HepG2 (cell line): ENCODE measurements at regions not wholly inside any gene's neighbourhood (a gene's known extent, or its start where the extent isn't known, plus 50 kb on each side); places are given as distances from the start of the nearest gene placed in this dataset.

Experiments used
- ATAC-seq: fragments of 200-7000 bp; cut with Tn5 transposase; 3 replicates; pipeline ENCODE4 v1.9.1; 2020; ENCODE audit warnings: mild to moderate bottlenecking, moderate library complexity
- BruUV-seq: library from RNA; stranded (reverse); fragments of 400-500 nt; replicated peaks from 2 replicates; lab custom pipeline; 2021; lab: Mats Ljungman, UMichigan
- CTCF ChIA-PET: fragments of 300-600 bp; formaldehyde crosslinking; extraction: SDS; loops from one replicate; lab custom pipeline; 2021; ENCODE audit warnings: low total read pairs, inconsistent platforms, low intra/inter-chr PET ratio; lab: Yijun Ruan, JAX
- POLR2A ChIA-PET: fragments of 350-600 bp; sonication (Branson Sonifier 250); formaldehyde crosslinking; loops from one replicate; lab custom pipeline; 2020; ENCODE audit warnings: antibody characterized with exemption, inconsistent platforms; lab: Yijun Ruan, JAX
- DNase-seq: peaks from one replicate; pipeline ENCODE4 v3.0.0-alpha.2; 2015; ENCODE audit warnings: low spot score
- FAIRE-seq: peaks from 3 replicates; lab custom pipeline; 2011; peaks lifted over from hg19 to GRCh38; lab: Jason Lieb, UNC
- H2AFZ ChIP-seq: one replicate; pipeline ENCODE4 v1.6.1; 2011; ENCODE audit warnings: low read length, inconsistent platforms
- H3K27ac ChIP-seq: fragments of 300-600 bp; 3 replicates; pipeline ENCODE4 v1.8.0; 2011; ENCODE audit warnings: mixed run types, mild to moderate bottlenecking, mixed read lengths, low read length, inconsistent platforms; ENCODE audit not compliant: insufficient read depth; ENCODE audit errors: extremely low read length
- H3K27me3 ChIP-seq, 2 experiments: fragments of 200-600 bp in 1 of 2; 2 replicates in 1 of 2; 3 replicates in 1 of 2; pipeline versions ENCODE4 v1.6.0 to v1.8.0; 2011; ENCODE audit warnings: low read length in 2 of 2, mild to moderate bottlenecking in 2 of 2, moderate library complexity in 2 of 2, inconsistent platforms in 1 of 2; ENCODE audit not compliant: insufficient read depth in 2 of 2, control insufficient read depth in 1 of 2
- H3K36me3 ChIP-seq, 2 experiments: fragments of 200-600 bp in 1 of 2; replicated peaks in 1 of 2; 2 replicates in 1 of 2; 3 replicates in 1 of 2; pipeline versions ENCODE4 v1.5.1 to v1.8.0; 2011; ENCODE audit warnings: low read length in 2 of 2, inconsistent platforms in 1 of 2; ENCODE audit not compliant: insufficient read depth in 2 of 2, control insufficient read depth in 1 of 2
- H3K4me1 ChIP-seq: 2 replicates; pipeline ENCODE4 v1.5.1; 2012; ENCODE audit warnings: low read length, inconsistent platforms; ENCODE audit not compliant: insufficient read depth
- H3K4me2 ChIP-seq: 2 replicates; pipeline ENCODE4 v1.6.0; 2011; ENCODE audit warnings: low read depth, low read length, inconsistent platforms
- H3K4me3 ChIP-seq, 3 experiments: fragments of 200-600 bp in 1 of 3; sonication (generic), shearing (Covaris generic) in 1 of 3; replicated peaks in 1 of 3; 2 replicates each; pipeline ENCODE4 v1.5.1; 2011 to 2016; ENCODE audit warnings: low read length in 3 of 3, inconsistent platforms in 2 of 3, low read depth in 2 of 3, mild to moderate bottlenecking in 2 of 3, control low read depth in 1 of 3, mixed read lengths in 1 of 3; ENCODE audit not compliant: insufficient read depth in 1 of 3
- H3K79me2 ChIP-seq: one replicate; pipeline ENCODE4 v1.6.1; 2011; ENCODE audit warnings: low read length, inconsistent platforms; ENCODE audit not compliant: insufficient read depth
- H3K9ac ChIP-seq: 2 replicates; pipeline ENCODE4 v1.6.0; 2011; ENCODE audit warnings: mild to moderate bottlenecking, low read depth, low read length, inconsistent platforms; ENCODE audit not compliant: insufficient read depth
- H3K9me3 ChIP-seq: 2 replicates; pipeline ENCODE4 v1.5.1; 2012; ENCODE audit warnings: mild to moderate bottlenecking, low read length
- H4K20me1 ChIP-seq: 2 replicates; pipeline ENCODE4 v1.6.0; 2011; ENCODE audit warnings: inconsistent platforms, mild to moderate bottlenecking, low read length, moderate library complexity; ENCODE audit not compliant: insufficient read depth
- ATF1 ChIP-seq: IDR thresholded peaks from 2 replicates; pipeline ENCODE4 v1.6.1; 2016; ENCODE audit warnings: mild to moderate bottlenecking, control low read depth
- BORCS8-MEF2B ChIP-seq: sonication (generic); formaldehyde crosslinking; IDR thresholded peaks from 2 replicates; pipeline ENCODE4 v1.8.0; 2022; ENCODE audit warnings: mild to moderate bottlenecking, missing genetic modification reagents
- CEBPB ChIP-seq: IDR thresholded peaks from 2 replicates; pipeline ENCODE4 v1.6.1; 2011; ENCODE audit warnings: low read depth, low read length, improper control_type of control experiment, borderline replicate concordance
- HMGA1 ChIP-seq: sonication (generic); formaldehyde crosslinking; conservative IDR thresholded peaks from 2 replicates; pipeline ENCODE4 v1.4.0; 2020; ENCODE audit warnings: missing genetic modification reagents
- NFYB ChIP-seq: sonication (generic); formaldehyde crosslinking; IDR thresholded peaks from 2 replicates; pipeline ENCODE4 v1.4.0; 2020; ENCODE audit warnings: missing genetic modification reagents
- NKX3-1 ChIP-seq: sonication (generic); formaldehyde crosslinking; IDR thresholded peaks from 2 replicates; pipeline ENCODE4 v1.5.0; 2020; ENCODE audit warnings: missing genetic modification reagents
- SP2 ChIP-seq: sonication (generic); formaldehyde crosslinking; IDR thresholded peaks from 2 replicates; pipeline ENCODE4 v1.5.1; 2020; ENCODE audit warnings: mild to moderate bottlenecking, missing genetic modification reagents
- STAT5B ChIP-seq: sonication (generic); formaldehyde crosslinking; IDR thresholded peaks from 2 replicates; pipeline ENCODE4 v1.4.0; 2020; ENCODE audit warnings: missing genetic modification reagents
- TAF15 ChIP-seq: fragments of 200-400 bp; formaldehyde crosslinking; IDR thresholded peaks from one replicate; pipeline ENCODE4 v1.6.1; 2018; ENCODE audit warnings: mild to moderate bottlenecking, low read depth, low read length; ENCODE audit not compliant: poor library complexity, severe bottlenecking
- ZMYM3 ChIP-seq: sonication (generic); formaldehyde crosslinking; IDR thresholded peaks from 2 replicates; pipeline ENCODE4 v1.5.1; 2020; ENCODE audit warnings: mild to moderate bottlenecking, missing genetic modification reagents
- ZNF143 ChIP-seq: sonication (generic); formaldehyde crosslinking; IDR thresholded peaks from 2 replicates; pipeline ENCODE4 v1.4.0; 2020; ENCODE audit warnings: missing genetic modification reagents
- ZNF251 ChIP-seq: sonication (generic); formaldehyde crosslinking; IDR thresholded peaks from 2 replicates; pipeline ENCODE4 v1.9.0; 2021; ENCODE audit warnings: mild to moderate bottlenecking, missing genetic modification reagents
- ZNF331 ChIP-seq: sonication (generic); formaldehyde crosslinking; IDR thresholded peaks from 2 replicates; pipeline ENCODE4 v1.4.0; 2020; ENCODE audit warnings: missing genetic modification reagents
- ZNF34 ChIP-seq: sonication (generic); formaldehyde crosslinking; IDR thresholded peaks from 2 replicates; pipeline ENCODE4 v1.4.0; 2020; ENCODE audit warnings: mild to moderate bottlenecking, missing genetic modification reagents, borderline replicate concordance
- ZNF776 ChIP-seq: sonication (generic); formaldehyde crosslinking; IDR thresholded peaks from 2 replicates; pipeline ENCODE4 v1.4.0; 2020; ENCODE audit warnings: mild to moderate bottlenecking, missing genetic modification reagents
- WGBS: methylation state at CpG from one replicate; pipeline ENCODE4 v1.1.6; 2017; ENCODE audit warnings: low lambda C conversion rate; 5-methylcytosine and 5-hydroxymethylcytosine counted together
- in situ Hi-C: cut with HindIII; loops from 2 replicates; pipeline ENCODE4 v1.10.0; 2017; ENCODE audit warnings: low pct_unique_long_range_greater_than_20kb; ENCODE audit not compliant: extremely low pct_ligation_motif_present
- intact Hi-C: fragments of 100-400 bp; cut with micrococcal nuclease; formaldehyde crosslinking; loops from one replicate; pipeline ENCODE4 v1.10.0; 2022; ENCODE audit not compliant: unreplicated experiment
- TF ChIP-seq, protein P1 (sequence below): sonication (generic); formaldehyde crosslinking; IDR thresholded peaks from 2 replicates; pipeline ENCODE4 v1.4.0; 2020; ENCODE audit warnings: missing genetic modification reagents; ENCODE audit errors: not compliant biosample characterization
- TF ChIP-seq, protein P2 (sequence below): sonication (generic); formaldehyde crosslinking; IDR thresholded peaks from 2 replicates; pipeline ENCODE4 v1.4.0; 2020; ENCODE audit warnings: missing genetic modification reagents, borderline replicate concordance
- TF ChIP-seq, protein P3 (sequence below): sonication (generic); formaldehyde crosslinking; IDR thresholded peaks from 2 replicates; pipeline ENCODE4 v1.4.0; 2020; ENCODE audit warnings: missing genetic modification reagents, borderline replicate concordance
- TF ChIP-seq, protein P4 (sequence below): sonication (generic); formaldehyde crosslinking; IDR thresholded peaks from 2 replicates; pipeline ENCODE4 v1.4.0; 2020; ENCODE audit warnings: missing genetic modification reagents, borderline replicate concordance

DNA sequence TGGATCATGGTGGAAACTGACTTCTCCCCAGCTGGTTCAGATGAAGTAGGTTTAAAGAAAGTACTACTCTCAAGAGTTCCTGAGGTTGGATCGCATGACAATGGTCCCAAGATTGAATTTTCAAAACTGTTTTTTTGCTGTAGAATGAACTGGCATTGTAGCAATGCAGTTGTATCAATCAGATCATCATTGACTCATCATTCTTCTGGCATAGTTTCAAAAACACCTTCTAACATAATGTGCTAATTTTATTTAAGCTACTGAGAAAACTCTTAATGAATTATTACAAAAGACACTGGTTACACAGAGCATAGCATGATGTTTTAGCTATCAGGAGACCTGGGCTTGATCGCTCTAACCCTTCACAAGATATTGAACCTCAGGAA is 384.5 kb upstream of the DCN start:
- intact Hi-C loops (no loop called here), in situ Hi-C loops (no loop called here)
- no peaks in the 10 kb centered on the region for H4K20me1 ChIP-seq
- H3K9me3 ChIP-seq = no peaks in the 10 kb centered on the region
- TF ChIP-seq STAT5B (CRISPR knock-in tag) (no peak), SP2 (no peak), NFYB (no peak), BORCS8-MEF2B (CRISPR knock-in tag) (no peak), NKX3-1 (CRISPR knock-in tag) (no peak), ZNF143 (CRISPR knock-in tag) (no peak), ATF1 (no peak), HMGA1 (CRISPR knock-in tag) (no peak), ZNF331 (no peak), TAF15 (no peak), CEBPB (no peak), ZNF251 (no peak), ZNF776 (no peak), ZNF34 (CRISPR knock-in tag) (no peak), ZMYM3 (no peak)
- TF ChIP-seq, protein P1, sequence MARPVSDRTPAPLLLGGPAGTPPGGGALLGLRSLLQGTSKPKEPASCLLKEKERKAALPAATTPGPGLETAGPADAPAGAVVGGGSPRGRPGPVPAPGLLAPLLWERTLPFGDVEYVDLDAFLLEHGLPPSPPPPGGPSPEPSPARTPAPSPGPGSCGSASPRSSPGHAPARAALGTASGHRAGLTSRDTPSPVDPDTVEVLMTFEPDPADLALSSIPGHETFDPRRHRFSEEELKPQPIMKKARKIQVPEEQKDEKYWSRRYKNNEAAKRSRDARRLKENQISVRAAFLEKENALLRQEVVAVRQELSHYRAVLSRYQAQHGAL (CRISPR knock-in tag) = no peak
- TF ChIP-seq, protein P2, sequence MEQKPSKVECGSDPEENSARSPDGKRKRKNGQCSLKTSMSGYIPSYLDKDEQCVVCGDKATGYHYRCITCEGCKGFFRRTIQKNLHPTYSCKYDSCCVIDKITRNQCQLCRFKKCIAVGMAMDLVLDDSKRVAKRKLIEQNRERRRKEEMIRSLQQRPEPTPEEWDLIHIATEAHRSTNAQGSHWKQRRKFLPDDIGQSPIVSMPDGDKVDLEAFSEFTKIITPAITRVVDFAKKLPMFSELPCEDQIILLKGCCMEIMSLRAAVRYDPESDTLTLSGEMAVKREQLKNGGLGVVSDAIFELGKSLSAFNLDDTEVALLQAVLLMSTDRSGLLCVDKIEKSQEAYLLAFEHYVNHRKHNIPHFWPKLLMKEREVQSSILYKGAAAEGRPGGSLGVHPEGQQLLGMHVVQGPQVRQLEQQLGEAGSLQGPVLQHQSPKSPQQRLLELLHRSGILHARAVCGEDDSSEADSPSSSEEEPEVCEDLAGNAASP (CRISPR knock-in tag) = no peak
- TF ChIP-seq, protein P3, sequence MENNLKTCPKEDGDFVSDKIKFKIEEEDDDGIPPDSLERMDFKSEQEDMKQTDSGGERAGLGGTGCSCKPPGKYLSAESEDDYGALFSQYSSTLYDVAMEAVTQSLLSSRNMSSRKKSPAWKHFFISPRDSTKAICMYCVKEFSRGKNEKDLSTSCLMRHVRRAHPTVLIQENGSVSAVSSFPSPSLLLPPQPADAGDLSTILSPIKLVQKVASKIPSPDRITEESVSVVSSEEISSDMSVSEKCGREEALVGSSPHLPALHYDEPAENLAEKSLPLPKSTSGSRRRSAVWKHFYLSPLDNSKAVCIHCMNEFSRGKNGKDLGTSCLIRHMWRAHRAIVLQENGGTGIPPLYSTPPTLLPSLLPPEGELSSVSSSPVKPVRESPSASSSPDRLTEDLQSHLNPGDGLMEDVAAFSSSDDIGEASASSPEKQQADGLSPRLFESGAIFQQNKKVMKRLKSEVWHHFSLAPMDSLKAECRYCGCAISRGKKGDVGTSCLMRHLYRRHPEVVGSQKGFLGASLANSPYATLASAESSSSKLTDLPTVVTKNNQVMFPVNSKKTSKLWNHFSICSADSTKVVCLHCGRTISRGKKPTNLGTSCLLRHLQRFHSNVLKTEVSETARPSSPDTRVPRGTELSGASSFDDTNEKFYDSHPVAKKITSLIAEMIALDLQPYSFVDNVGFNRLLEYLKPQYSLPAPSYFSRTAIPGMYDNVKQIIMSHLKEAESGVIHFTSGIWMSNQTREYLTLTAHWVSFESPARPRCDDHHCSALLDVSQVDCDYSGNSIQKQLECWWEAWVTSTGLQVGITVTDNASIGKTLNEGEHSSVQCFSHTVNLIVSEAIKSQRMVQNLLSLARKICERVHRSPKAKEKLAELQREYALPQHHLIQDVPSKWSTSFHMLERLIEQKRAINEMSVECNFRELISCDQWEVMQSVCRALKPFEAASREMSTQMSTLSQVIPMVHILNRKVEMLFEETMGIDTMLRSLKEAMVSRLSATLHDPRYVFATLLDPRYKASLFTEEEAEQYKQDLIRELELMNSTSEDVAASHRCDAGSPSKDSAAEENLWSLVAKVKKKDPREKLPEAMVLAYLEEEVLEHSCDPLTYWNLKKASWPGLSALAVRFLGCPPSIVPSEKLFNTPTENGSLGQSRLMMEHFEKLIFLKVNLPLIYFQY (CRISPR knock-in tag) = no peak
- TF ChIP-seq, protein P4, sequence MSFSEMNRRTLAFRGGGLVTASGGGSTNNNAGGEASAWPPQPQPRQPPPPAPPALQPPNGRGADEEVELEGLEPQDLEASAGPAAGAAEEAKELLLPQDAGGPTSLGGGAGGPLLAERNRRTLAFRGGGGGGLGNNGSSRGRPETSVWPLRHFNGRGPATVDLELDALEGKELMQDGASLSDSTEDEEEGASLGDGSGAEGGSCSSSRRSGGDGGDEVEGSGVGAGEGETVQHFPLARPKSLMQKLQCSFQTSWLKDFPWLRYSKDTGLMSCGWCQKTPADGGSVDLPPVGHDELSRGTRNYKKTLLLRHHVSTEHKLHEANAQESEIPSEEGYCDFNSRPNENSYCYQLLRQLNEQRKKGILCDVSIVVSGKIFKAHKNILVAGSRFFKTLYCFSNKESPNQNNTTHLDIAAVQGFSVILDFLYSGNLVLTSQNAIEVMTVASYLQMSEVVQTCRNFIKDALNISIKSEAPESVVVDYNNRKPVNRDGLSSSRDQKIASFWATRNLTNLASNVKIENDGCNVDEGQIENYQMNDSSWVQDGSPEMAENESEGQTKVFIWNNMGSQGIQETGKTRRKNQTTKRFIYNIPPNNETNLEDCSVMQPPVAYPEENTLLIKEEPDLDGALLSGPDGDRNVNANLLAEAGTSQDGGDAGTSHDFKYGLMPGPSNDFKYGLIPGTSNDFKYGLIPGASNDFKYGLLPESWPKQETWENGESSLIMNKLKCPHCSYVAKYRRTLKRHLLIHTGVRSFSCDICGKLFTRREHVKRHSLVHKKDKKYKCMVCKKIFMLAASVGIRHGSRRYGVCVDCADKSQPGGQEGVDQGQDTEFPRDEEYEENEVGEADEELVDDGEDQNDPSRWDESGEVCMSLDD (CRISPR knock-in tag) = no peak
- no peak overlapping the region for H2AFZ ChIP-seq
- no peaks in the 10 kb centered on the region; a peak in 1 of 5 replicates for H3K27me3 ChIP-seq
- ATAC-seq (no peak), DNase-seq (no peak), FAIRE-seq (no peak)
- no TSS peak for BruUV-seq
- 49% methylated on average over 2 of the region's 2 CpGs for WGBS
- no peaks in the 10 kb centered on the region for H3K36me3 ChIP-seq
- no peak overlapping the region for H3K9ac ChIP-seq
- no peak overlapping the region for H3K4me3 ChIP-seq
- no peaks in the 10 kb centered on the region for H3K79me2 ChIP-seq
- H3K4me2 ChIP-seq = no peak overlapping the region
- ChIA-PET POLR2A (no interaction called here), CTCF (no interaction called here)
- H3K27ac ChIP-seq = no peak overlapping the region
- H3K4me1 ChIP-seq = no peaks in the 10 kb centered on the region
